Hematopoietic multipotent progenitor cell treated with erythropoietin and hydrocortisone succinate and interleukin-3 and kit ligand, for 8 days (in vitro differentiated cells): ENCODE measurements at regions not wholly inside any gene's neighbourhood (a gene's known extent, or its start where the extent isn't known, plus 50 kb on each side); places are given as distances from the start of the nearest gene placed in this dataset.
"Not testable (repeated sequence)": the region's sequence is repeated elsewhere in the genome, so short reads cannot be mapped to it uniquely, and the experiment has no call there.

Experiments used
- DNase-seq: peaks from one replicate; pipeline ENCODE4 v3.0.0-alpha.2; 2015

DNA sequence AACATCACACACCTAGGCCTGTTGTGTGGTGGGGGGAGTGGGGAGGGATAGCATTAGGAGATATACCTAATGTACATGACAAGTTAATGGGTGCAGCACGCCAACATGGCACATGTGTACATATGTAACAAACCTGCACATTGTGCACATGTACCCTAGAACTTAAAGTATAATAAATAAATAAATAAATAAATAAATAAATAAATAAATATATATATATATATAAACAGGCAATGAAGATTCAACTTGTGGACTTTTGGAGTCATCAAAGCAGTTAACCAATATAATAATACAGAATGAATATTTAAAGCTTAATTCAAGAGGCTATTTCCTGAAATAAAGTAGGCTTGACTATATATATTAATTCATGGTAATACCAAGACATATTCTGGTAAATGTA lies 167.0 kb downstream of the FOXD2 start:
- DNase-seq = not testable (repeated sequence)

DNA sequence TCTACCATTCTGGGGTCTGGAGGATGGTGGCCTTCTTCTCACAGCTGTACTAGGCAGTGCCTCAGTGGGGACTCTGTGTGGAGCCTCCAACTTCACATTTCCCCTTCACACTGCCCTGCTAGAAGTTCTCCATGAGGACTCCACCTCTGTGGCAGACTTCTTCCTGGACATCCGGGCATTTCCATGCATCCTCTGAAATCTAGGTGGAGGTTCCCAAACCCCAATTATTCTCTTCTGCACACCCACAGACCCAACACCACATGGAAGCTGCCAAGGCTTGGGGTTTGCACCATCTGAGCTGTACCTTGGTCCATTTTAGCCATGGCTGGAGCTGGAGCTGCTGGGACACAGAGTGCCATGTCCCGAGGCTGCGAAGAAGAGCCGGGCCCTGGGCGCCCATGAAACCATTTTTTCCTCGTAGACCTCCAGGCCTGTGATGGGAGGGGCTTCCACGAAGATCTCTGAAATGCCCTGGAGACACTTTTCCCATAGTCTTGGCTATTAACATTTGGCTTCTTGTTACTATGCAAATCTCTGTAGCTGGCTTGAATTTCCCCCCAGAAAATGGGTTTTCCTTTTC lies 170.5 kb downstream of the FOXD2 start:
- DNase-seq = no peak

DNA sequence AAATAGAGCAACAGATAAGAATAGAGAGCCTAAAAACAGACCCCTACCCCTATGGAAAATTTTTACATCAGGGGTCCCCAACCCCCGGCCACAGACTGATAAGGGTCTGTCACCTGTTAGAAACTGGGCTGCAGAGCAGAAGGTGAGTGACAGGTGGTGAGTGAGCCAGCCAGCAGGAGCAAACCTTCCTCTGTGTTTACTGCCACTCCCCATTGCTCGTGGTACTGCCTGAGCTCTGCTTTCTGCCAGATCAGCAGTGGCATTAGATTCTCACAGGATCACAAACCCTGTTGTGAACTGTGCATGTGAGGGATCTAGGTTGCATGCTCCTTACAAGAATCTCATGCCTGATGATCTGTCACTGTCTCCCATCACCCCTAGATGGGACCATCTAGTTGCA lies 174.1 kb downstream of the FOXD2 start:
- no peak for DNase-seq

DNA sequence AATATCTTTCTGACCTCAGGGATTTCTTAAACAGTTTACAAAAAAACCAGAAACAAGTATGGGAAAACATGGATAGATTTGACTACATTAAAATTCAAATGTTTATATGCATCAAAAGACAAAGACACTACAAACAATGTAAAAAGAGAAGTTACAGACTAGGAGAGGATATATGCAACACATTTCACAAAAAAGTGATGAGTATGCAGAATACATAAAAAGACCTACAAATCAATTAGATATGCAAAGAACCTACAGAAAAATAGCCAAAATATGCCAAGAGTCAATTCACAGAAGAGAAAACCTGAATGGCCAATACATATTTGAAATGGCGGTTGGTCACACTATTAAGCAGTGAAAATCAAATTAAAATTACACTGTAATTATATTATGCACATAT lies 175.0 kb downstream of the FOXD2 start:
- no peak for DNase-seq

DNA sequence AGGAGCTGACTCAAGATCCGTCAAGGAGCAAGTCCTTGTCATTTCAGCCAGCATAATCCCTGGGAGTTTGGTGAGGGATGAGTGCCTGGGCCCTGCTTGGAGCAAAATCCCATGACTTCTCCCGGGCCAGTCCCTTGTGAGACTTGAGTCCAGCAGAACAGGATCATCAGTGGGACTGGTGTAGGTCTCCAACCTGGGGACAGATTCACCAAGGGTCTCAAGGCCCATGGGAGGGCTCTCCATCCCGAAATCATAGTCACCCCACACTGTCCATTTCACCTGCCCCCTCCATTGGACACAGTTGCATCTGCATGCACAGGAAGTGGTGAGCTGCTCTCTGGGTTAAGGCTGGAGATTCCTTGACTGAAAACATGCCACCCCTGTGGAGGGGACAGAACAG lies 178.2 kb downstream of the FOXD2 start:
- DNase-seq = no peak

DNA sequence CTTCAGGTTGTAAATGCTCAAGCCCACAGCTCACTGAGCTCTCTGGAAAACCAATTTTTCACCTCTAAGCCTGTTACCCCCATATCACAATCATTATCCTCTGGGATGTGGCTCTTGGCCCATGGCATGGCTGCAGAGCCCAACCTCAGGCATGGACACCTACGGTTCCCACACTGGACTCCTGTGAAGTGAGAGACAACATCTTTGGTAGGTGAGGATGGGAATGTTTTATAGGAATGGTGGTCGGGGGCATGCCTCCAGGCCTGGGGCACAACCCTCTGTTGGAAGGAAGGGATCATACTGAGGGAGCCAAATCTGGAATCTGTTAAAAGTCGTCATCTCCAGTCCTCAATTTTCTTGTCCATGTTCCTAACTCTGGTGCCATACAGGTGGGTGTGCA lies 179.1 kb downstream of the FOXD2 start:
- DNase-seq = no peak

DNA sequence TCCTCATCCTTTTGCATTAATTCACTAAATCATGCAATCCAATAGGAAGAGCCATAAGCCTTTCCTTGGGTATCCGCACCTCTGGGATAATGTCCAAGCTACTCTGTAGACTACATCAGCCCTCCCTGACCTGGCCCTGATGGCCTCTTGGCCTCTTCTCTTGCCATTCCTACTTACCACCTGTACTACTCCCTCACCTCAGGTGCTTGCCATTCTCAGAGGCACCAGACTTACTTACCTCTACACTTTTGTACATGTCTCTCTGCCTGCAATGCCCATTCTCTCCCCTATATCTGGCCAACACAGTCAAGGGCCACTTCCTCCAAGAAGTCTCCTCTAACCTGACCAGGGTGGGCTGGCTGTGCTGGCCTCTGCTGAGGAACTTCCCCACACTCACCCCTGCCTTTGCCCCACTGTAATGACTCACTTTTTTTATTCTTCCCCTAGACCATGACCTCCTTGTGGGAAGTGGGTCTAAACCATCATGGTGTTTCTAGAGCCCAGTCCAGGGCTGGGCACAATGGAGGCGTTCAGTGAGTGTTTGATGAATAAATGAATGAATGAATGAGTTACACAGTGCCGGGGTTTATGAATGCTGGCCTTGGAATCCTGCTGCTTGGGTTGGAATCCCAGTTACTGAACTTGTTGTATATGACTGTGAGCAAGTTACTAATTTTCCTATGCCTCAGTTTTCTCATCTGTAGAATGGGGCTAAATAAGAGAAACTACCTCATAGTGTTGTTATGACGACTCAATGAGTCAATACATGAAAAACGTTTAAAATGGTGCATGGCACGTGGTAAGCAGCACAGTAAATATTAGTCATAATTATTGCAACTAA lies 179.8 kb downstream of the FOXD2 start:
- no peak for DNase-seq

DNA sequence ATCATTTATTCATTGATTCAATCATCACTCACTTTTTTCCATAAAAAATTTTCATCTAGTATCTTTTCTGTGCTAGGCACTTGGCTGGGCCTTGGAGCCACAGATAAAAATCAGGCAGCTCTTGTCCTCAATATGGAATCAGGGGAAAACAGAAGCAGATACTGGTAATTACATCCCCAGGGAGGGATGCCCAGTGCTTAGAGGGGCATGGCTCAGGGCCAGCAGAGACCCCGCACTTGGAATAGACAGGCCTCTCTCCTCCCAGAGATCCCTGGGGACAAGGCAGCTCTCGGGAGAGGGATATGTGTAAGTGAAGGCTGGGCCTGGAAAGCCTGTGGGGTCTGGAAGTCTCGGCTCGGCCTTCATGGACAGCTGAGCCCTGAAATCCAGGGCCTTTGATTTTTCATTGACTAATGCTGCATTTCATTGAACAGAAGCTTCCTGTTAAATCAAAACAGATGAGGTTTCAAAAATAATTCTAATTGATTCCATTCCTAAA lies 180.4 kb downstream of the FOXD2 start:
- no peak for DNase-seq

DNA sequence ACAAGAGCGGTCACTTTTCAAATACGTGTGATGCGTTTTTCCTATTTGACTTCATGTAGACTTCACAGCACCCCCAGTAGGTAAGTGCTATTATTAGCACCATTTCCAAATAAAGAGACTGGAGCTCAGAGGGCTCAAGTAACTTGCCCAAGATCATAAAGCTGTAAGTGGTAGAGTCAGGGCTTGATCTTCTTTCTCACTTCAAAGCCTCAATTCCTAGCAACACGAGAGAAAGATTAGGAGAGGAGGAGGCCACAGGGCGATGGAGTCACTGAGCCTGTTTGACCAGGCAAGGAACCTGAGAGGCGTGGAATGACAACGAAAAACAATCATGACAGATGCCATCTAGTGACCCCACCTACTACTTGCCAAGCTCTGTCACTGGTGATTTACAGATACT lies 181.0 kb downstream of the FOXD2 start:
- no peak for DNase-seq

DNA sequence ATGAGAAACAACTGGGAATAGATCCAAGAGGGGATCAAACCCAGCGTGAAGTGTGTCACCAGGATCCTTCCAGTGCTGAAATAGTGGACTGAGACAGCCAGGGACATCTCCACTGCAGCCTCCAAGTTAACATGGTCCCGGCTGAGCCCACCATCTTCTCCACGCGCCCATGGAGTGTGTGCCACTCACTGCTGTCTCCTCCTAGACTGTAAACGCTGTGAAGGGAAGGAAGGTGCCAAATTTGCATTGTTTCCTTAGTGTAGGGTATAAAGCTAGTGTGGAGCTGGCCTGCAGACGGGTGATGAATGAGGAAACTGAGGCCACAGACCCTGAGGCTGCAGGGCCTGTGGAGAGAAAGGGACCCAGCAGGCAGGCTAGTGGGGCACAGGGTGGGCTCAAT lies 183.6 kb downstream of the FOXD2 start:
- DNase-seq = no peak

DNA sequence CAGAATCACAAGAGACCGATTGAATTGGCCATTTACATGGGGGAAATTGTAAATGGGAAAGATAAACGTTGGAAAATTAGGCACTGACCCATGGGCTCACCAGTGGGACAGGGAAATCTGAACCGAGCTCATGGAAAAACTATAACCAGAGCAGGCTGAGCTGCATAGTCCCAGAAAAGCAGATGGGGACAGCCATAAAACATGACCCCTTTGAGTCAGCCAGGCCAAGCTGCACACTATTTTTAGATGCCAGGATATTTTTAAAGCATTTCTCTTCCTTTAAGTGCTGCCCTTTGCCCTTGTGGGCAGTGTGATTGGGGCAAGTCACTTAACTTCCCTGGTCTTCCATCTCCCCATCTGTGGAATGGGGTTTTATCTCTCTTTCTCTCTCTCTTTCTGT lies 184.1 kb downstream of the FOXD2 start:
- no peak for DNase-seq

DNA sequence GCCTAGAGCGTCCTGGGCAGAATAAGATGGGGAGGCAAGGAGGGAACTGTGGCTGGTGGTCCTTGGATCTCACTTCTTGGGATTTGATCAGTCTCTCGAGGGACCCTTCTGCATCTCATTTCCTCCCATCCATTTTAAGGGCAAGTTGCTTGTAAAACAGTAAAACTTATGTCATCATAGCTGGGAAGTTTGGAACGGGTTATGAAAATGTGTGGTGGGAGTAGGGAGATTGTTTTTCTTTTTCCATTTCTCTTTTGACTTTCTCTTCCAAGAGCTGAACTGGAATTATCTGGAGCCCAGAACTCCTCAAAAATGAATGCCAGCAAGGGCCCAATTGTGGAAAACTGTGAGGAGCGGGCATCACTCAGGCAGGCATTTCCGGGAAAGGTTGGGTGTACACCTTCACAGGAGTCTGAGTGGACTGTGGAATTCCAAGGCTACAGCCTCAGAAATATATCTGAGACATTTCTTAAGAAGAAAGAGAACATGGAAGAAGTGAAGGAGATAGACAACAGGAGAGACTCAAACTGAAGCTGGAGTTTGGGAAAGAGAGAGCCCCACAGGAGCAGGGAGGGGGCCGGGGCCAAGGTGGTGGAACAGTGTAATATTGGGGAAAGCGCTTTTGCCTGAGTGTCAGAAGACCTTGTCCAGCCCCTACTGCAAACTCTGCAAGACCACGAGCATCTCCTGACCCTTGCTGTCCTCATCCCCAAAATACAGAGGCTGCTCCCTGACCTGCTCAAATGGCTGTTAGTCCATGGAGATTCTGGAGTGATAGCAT lies 185.1 kb downstream of the FOXD2 start:
- DNase-seq = no peak

DNA sequence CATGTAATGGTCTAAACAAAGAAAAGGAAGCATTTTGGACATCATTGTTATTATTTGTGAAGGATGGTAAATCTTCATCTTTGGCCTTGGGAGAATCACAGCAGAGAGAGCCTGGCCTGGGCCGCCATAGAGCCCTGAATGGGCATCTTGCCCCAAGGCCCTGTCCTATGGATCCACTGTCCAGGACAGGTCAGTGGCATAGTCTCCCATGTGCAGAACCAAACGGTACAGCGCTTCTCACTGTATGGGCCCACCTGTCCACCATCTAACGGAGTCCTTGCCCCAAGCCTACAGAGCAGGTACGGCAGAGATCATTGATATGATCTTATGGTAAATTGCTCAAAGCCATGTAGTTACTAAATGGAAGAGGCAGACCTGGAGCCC lies 185.7 kb downstream of the FOXD2 start:
- DNase-seq = no peak

DNA sequence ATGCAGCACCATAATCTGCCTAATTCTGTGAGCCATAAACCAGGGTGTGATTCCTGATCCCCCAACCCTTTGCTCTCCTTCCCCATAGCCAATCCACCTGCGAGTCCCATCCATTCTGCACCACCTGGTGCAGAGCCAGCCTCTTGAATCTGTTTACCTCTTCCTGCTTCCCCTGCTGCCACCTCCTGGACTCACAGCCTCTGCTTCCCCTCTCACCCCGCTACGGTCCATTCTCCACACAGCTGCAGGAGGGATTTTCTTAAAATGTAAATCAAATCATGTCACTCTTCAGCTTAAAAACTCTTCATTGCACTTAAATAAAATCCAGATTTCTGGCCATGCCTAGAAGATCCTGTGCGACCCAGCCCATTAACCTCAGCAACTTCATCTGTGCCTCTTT lies 186.7 kb downstream of the FOXD2 start:
- no peak for DNase-seq

DNA sequence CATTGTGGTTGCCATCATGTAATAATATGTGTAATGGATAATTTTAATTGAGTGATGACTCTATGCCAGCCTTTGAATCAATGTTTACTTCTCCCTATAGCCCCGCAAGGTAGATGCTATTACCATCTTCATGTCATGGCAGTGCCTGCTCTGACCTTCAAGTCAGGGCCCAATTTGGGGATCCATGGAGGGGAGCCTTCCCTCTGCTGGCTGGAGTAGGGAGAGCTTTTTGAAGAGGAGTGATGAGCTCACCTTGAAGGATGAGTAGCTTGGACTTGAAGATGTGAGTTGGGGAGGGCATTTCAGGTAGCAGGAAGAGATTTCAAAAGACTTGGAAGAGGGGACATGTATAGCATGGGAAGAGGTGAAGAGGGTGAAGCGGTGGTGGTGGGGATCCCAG lies 189.2 kb downstream of the FOXD2 start:
- DNase-seq = no peak

DNA sequence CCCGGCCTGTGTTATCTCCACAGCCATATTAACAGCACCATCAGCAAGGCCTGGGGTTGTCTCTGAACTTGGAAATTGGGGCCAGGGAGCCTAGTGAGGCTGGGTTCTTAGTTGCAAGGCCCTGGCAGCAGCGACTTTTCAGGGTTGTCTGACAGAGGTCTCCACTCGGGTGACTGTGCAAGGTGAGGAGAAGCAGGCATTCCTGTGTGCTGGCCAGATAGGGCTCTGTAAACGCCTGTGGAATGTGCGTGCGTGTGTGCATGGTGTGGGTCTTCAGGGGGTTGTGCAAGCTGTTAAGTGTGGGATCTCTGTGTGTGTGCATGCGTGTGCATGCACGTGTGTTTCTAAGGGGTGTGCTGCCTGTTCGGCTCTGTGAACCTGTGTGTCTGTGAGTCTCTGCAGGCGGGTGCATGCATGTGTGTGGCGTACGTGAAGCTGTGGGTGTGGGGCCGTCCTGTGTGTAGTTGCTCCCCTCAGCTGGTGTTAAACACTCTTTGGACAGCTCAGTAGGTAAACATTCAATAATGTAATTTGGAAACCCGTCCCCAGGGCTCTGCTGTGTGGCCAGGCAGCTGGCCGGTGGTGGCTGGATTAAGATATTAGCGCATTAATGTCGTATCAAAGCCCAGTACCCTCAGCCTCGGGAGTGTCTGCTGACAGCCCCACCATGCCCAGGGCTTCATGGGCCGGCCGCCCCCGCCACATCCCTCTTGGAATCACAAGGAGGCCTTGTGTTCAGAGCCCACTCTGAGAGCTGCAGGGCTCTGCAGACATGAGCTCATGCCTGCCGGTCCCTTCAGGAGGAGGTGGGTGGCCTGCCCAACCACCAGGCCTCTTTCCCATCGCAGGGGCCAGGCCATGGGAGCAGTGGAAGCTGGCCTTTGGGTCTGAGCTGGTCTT lies 189.9 kb downstream of the FOXD2 start:
- DNase-seq = no peak

DNA sequence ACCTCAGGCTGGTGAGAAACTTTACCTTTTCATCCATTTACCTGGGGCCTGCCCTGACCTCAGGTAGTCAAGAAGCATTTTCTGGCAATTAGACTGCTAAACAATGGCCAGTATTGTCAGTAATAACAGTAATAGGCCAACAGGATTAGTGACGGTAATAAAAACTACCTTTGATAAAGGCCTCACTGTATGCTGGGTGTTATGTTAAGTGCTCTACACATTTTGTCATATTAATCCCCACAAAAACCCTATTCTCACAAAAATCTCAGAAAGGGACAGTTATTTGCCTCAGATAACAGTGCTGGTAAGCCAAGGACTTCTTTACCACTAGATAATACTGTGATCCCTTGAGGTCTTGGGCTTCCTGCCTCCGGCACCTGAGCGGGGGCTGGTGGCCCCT lies 191.4 kb downstream of the FOXD2 start:
- DNase-seq = no peak

DNA sequence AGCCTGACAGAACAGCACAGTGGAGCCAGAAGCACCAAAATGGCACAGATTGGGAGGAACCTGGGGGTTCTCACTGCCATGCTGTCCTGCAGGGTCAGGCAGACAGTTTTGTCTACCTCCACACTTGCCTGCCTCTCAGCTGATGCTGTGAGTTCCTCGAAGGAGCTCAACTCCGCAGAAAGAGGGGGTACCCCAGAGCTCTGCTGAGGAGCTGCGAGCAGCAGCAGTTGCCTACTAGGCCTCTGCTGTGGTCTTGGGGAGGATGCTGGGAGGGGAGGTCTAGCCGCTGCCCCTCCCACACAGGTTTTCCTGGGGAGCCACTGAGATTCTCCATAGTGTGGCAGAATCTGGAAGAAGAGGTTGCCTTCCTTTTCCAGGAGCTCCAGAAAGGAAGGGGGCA lies 192.5 kb downstream of the FOXD2 start:
- DNase-seq = no peak

DNA sequence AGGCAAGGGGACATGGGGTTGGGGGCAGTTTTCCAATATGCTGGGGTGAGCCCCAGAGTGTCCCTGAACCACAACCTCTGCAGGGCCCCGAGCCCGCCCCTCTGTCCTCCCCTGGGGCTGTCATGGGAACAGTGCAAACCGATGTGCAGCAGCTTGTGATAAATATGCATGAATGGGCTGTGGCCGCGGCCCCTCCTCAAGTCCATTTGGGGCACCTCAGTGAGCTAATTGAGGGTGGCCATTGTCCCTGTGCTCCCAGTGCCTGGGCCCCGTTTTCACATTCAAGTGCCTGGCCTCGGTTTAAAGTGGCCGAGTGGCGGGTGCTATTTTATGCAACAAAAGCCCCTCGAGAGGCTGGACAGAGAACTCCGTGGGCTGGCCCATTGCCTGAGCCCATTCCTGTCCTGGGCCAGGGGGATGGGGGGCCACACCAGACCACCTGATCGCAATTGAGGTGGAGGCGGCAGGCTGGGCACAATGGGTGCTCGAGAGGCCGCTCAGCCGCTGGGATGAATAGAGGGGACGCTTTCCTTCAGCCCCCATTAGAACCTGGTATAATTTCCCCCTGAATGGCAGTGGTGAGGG lies 193.7 kb downstream of the FOXD2 start:
- DNase-seq = no peak

DNA sequence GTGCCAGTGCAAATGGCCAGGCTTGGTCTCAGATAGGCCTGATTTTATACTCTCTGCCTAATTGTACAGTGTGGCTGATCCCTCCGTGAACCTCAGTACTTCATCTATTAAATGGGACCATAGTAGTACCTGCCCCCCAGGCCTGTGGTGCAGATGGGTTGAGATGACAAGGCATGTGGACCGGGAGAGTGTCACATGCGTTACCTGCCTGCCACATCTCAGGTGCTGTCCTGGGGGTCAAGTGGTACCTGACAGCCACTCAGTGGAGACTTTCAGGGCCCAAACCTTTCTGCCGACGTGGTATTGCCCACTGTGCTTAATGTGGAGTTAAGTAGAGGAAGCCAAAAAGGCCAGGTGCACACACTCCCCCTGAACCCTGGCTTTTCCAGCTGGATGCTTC lies 197.3 kb downstream of the FOXD2 start:
- no peak for DNase-seq

DNA sequence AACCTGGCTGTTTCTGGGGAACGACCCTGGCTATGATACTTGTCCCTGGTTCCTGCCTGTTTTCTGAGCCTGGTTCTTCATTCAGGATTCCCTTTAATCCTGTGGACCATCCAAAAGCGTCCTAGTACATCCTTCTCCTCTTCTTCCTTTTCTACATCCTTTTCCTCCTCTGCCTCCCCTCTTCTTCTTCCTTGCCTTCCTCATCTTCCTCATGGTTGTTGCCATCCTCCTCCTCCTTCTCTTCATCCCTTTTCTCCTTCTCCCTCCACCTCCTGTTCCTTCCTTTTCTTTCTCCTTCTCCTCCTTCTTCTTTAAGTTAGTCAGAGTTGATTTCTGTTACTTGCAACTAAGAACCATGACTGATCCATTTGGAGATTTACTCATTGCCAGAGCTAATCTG lies 197.8 kb downstream of the FOXD2 start:
- no peak for DNase-seq

DNA sequence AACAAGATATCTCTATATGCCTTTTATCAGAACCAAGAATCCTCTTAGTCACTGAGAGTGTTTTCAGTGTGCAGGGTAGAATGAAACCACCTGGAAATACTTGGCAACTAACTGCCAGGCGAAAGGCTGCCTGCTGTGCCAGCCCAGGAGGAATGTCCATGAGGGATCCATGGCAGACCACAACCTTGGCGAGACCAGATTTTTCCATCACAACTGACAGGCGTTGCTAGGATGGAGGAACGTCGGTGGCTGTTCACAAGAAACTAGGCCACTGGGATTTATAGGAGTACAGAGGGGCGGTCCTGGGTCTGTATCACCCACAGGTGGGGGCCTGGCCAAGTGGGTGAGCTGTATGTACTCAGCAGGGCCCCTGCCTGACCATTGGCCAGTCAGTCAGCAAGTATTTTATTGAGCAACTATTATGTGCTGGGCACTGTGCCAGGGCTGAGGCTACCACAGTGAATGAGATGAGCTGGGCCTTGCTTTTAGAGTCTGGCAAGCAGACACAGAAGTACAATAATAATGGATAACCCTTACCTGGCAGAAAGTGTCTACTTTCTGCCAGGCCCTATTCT lies 199.4 kb downstream of the FOXD2 start:
- DNase-seq = no peak
